ENCODE measurements at regions not wholly inside any gene's neighbourhood (a gene's known extent, or its start where the extent isn't known, plus 50 kb on each side); places are given as distances from the start of the nearest gene placed in this dataset.
"Not testable (repeated sequence)": the region's sequence is repeated elsewhere in the genome, so short reads cannot be mapped to it uniquely, and the experiment has no call there.

DNA sequence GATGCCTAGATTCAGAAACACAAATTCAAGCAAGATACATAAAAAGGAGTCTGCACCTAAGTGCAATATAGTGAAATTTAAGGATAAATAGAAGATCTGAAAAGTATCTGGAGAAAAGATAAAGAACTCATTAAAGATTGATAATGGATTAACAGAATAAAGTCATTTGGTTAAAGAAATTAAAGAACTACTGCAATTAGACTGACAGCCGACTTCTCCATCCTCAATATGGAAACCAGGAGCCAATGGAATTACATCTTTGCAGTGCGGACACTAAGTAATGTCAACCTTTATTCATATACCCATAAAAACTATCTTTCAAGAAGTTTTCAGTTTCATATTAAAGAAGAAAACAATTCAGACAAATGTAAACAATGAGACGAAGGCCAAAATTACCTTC is 81.0 kb downstream of the MRPL36 start:
- H3K27me3 Mint-ChIP-seq, result peaks cover 8% of the 10 kb centered on the region
- ATAC-seq, result no peak
- DNase-seq, result no peak
- intact Hi-C loops (cut with micrococcal nuclease), result no loop called here
- no peak overlapping the region for H3K27ac Mint-ChIP-seq
- POLR2A ChIA-PET, result no interaction called here
- no peaks in the 10 kb centered on the region for H3K4me1 Mint-ChIP-seq (ENCODE audit: low read depth)
- TF ChIP-seq, protein P1, sequence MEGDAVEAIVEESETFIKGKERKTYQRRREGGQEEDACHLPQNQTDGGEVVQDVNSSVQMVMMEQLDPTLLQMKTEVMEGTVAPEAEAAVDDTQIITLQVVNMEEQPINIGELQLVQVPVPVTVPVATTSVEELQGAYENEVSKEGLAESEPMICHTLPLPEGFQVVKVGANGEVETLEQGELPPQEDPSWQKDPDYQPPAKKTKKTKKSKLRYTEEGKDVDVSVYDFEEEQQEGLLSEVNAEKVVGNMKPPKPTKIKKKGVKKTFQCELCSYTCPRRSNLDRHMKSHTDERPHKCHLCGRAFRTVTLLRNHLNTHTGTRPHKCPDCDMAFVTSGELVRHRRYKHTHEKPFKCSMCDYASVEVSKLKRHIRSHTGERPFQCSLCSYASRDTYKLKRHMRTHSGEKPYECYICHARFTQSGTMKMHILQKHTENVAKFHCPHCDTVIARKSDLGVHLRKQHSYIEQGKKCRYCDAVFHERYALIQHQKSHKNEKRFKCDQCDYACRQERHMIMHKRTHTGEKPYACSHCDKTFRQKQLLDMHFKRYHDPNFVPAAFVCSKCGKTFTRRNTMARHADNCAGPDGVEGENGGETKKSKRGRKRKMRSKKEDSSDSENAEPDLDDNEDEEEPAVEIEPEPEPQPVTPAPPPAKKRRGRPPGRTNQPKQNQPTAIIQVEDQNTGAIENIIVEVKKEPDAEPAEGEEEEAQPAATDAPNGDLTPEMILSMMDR (IDR thresholded peaks at IDR 0.05), result no peak
- CTCF ChIA-PET, result no interaction called here
- H3K36me3 Mint-ChIP-seq (ENCODE audit: low read depth), result peaks cover 2% of the 10 kb centered on the region
- no peak overlapping the region for H3K4me3 Mint-ChIP-seq
- peaks cover 19% of the 10 kb centered on the region for H3K9me3 Mint-ChIP-seq

DNA sequence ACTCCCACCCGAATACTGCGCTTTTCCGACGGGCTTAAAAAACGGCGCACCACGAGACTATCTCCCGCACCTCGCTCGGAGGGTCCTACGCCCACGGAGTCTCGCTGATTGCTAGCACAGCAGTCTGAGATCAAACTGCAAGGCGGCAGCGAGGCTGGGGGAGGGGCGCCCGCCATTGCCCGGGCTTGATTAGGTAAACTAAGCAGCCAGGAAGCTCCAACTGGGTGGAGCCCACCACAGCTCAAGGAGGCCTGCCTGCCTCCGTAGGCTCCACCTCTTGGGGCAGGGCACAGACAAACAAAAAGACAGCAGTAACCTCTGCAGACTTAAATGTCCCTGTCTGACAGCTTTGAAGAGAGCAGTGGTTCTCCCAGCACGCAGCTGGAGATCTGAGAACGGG is 89.5 kb downstream of the MRPL36 start:
- ATAC-seq; CTCF ChIA-PET; intact Hi-C loops (cut with micrococcal nuclease); H3K9me3 Mint-ChIP-seq; H3K4me1 Mint-ChIP-seq (ENCODE audit: low read depth); H3K36me3 Mint-ChIP-seq (ENCODE audit: low read depth); H3K27ac Mint-ChIP-seq; POLR2A ChIA-PET: not testable (repeated sequence)
- peaks cover 19% of the 10 kb centered on the region for H3K27me3 Mint-ChIP-seq
- DNase-seq, result peak; percentile 61
- peak overlapping the region; percentile 61 for H3K4me3 Mint-ChIP-seq

DNA sequence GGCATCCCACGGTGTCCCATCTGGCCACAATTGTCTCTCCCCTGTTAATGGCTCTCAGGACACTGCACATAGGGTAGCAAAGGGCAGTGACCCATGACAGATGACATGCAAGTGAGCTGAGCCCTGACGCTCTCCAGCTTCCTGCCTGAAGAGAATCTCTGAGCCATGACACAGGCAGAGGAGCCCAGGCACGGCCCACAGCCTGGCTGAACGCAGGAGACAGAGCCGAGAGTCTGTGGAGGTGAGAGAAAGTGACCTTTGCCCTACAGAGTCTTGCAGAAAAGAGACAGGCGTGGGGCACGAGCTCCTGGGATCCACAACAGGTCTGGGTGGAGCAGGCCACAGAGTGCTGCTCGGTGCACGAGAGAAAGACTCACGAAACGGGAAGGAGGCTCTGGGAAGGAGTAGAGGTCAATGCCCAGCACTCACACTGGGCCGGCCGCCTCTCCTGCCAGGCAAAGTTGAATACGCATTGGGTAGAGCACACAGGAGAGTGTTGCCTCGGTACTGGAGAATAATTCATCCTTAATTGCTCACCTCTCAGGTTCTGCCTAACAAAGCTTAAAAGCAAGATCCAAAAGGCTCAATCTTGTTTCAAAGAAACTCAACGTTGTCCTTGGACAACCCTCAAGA is 90.3 kb downstream of the MRPL36 start:
- H3K4me3 Mint-ChIP-seq, result peak overlapping the region; percentile 61
- CTCF ChIA-PET, result no interaction called here
- no peaks in the 10 kb centered on the region for H3K36me3 Mint-ChIP-seq (ENCODE audit: low read depth)
- POLR2A ChIA-PET, result no interaction called here
- no peak overlapping the region for H3K27ac Mint-ChIP-seq
- H3K27me3 Mint-ChIP-seq, result peaks cover 19% of the 10 kb centered on the region
- intact Hi-C loops (cut with micrococcal nuclease), result no loop called here
- ATAC-seq (no peak), DNase-seq (no peak)
- H3K4me1 Mint-ChIP-seq (ENCODE audit: low read depth), result peaks cover 10% of the 10 kb centered on the region
- TF ChIP-seq, protein P1 (IDR thresholded peaks at IDR 0.05), result no peak
- no peaks in the 10 kb centered on the region for H3K9me3 Mint-ChIP-seq

DNA sequence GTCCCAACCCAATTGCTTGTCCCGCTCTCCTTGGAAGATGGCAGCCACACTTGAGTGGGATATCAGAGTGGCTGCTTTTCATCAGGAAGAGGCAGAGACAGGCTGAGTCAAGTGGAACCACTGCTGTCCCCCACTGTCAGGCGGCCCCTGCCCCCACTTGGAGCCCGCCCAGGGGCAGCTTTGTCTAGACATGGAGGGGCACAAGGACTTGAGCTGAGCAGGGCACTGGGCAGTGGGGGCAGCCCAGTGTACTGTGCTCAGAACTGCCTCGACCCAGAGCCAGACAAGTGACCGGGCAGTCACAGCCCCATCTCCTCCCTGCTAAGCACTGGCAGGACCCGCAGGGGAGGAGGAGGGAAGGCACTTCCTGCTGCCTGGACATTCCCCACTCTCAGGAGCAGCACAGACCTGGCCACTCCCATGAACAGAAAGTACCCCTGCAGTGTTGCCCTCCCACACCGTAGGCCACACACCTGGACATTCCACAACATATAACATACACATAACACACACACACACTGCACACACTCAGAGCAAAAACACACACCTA is 91.0 kb downstream of the MRPL36 start:
- ATAC-seq, result no peak
- H3K9me3 Mint-ChIP-seq, result no peaks in the 10 kb centered on the region
- H3K27ac Mint-ChIP-seq, result no peak overlapping the region

DNA sequence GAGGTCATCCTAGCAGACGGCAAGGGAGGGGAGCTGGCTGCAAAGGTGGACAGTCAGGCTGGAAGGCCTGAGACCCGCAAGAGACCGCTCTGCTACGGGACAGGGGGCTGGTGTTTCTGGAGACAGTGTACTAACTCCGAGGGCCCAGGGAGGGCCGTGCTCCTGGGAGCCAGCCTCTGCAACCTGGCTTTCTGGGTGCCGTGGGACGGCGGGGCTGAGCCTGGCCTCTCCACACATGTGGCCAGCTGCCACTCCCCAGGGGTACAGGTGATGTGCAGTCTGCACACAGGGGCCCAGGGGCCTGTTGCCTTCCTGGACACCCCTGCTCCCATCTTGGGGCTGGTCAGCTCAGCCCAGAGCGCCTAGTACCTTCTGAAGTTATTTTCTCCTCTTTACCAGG is 92.2 kb downstream of the MRPL36 start:
- H3K4me3 Mint-ChIP-seq, result no peak overlapping the region
- H3K4me1 Mint-ChIP-seq (ENCODE audit: low read depth), result peaks cover 10% of the 10 kb centered on the region
- CTCF ChIA-PET, result no interaction called here
- TF ChIP-seq, protein P1 (IDR thresholded peaks at IDR 0.05), result no peak
- peaks cover 19% of the 10 kb centered on the region for H3K27me3 Mint-ChIP-seq
- no peak for DNase-seq
- H3K9me3 Mint-ChIP-seq, result no peaks in the 10 kb centered on the region
- H3K36me3 Mint-ChIP-seq (ENCODE audit: low read depth), result no peaks in the 10 kb centered on the region
- intact Hi-C loops (cut with micrococcal nuclease), result no loop called here
- no peak overlapping the region for H3K27ac Mint-ChIP-seq
- ATAC-seq, result no peak
- POLR2A ChIA-PET, result no interaction called here

More for the DNA sequence above, 91.0 kb downstream of the MRPL36 start:
- Mint-ChIP-seq H3K4me1 (ENCODE audit: low read depth) (peaks cover 10% of the 10 kb centered on the region), H3K4me3 (no peak overlapping the region), H3K27me3 (peaks cover 19% of the 10 kb centered on the region), H3K36me3 (ENCODE audit: low read depth) (no peaks in the 10 kb centered on the region)
- TF ChIP-seq, protein P1 (IDR thresholded peaks at IDR 0.05), result no peak
- CTCF ChIA-PET, result no interaction called here
- DNase-seq, result no peak
- POLR2A ChIA-PET, result no interaction called here
- intact Hi-C loops (cut with micrococcal nuclease), result no loop called here
